ENCODE measurements at regions not wholly inside any gene's neighbourhood (a gene's known extent, or its start where the extent isn't known, plus 50 kb on each side); places are given as distances from the start of the nearest gene placed in this dataset.

GRCh38 chr1:209191262-209191634 is 392.3 kb upstream of the CAMK1G start:
- TF ChIP-seq SIN3A (IDR thresholded peaks at IDR 0.05; ENCODE audit: borderline replicate concordance, insufficient read depth, low read length) (no peak), POLR2AphosphoS5 (IDR thresholded peaks at IDR 0.05; ENCODE audit: low read depth, low read length) (no peak), FOXP2 (optimal IDR thresholded peaks at IDR 0.05; ENCODE audit: borderline replicate concordance, extremely low read depth, extremely low read length, insufficient read depth) (no peak), REST (IDR thresholded peaks at IDR 0.05; ENCODE audit: insufficient read depth in 1 of 2, low read depth in 2 of 2, low read length in 2 of 2) (no peak), TAF1 (IDR thresholded peaks at IDR 0.05; ENCODE audit: borderline replicate concordance, insufficient read depth, low read length) (no peak)

- no peak for TF ChIP-seq FOXP2 (optimal IDR thresholded peaks at IDR 0.05; ENCODE audit: borderline replicate concordance, extremely low read depth, extremely low read length, insufficient read depth)
- TF ChIP-seq POLR2AphosphoS5 (IDR thresholded peaks at IDR 0.05; ENCODE audit: low read depth, low read length): no peak
- TF ChIP-seq SIN3A (IDR thresholded peaks at IDR 0.05; ENCODE audit: borderline replicate concordance, insufficient read depth, low read length): no peak
- no peak for TF ChIP-seq REST (IDR thresholded peaks at IDR 0.05; ENCODE audit: insufficient read depth in 1 of 2, low read depth in 2 of 2, low read length in 2 of 2)
- TF ChIP-seq TAF1 (IDR thresholded peaks at IDR 0.05; ENCODE audit: borderline replicate concordance, insufficient read depth, low read length): no peak
These were observed 387.4 kb upstream of the CAMK1G start for GRCh38 chr1:209196140-209196539.

GRCh38 chr1:209198961-209199750 is 384.4 kb upstream of the CAMK1G start:
- TF ChIP-seq SIN3A (IDR thresholded peaks at IDR 0.05; ENCODE audit: borderline replicate concordance, insufficient read depth, low read length) (no peak), FOXP2 (optimal IDR thresholded peaks at IDR 0.05; ENCODE audit: borderline replicate concordance, extremely low read depth, extremely low read length, insufficient read depth) (no peak), TAF1 (IDR thresholded peaks at IDR 0.05; ENCODE audit: borderline replicate concordance, insufficient read depth, low read length) (no peak), REST (IDR thresholded peaks at IDR 0.05; ENCODE audit: insufficient read depth in 1 of 2, low read depth in 2 of 2, low read length in 2 of 2) (no peak), POLR2AphosphoS5 (IDR thresholded peaks at IDR 0.05; ENCODE audit: low read depth, low read length) (no peak)

- no peak for TF ChIP-seq REST (IDR thresholded peaks at IDR 0.05; ENCODE audit: insufficient read depth in 1 of 2, low read depth in 2 of 2, low read length in 2 of 2)
- no peak for TF ChIP-seq POLR2AphosphoS5 (IDR thresholded peaks at IDR 0.05; ENCODE audit: low read depth, low read length)
- TF ChIP-seq SIN3A (IDR thresholded peaks at IDR 0.05; ENCODE audit: borderline replicate concordance, insufficient read depth, low read length): no peak
- no peak for TF ChIP-seq FOXP2 (optimal IDR thresholded peaks at IDR 0.05; ENCODE audit: borderline replicate concordance, extremely low read depth, extremely low read length, insufficient read depth)
- TF ChIP-seq TAF1 (IDR thresholded peaks at IDR 0.05; ENCODE audit: borderline replicate concordance, insufficient read depth, low read length): no peak
These were observed 383.7 kb upstream of the CAMK1G start for GRCh38 chr1:209199822-209200221.

All from PFSK-1 (cell line).